Adrenal gland (tissue), 5 donors: ENCODE measurements at regions not wholly inside any gene's neighbourhood (a gene's known extent, or its start where the extent isn't known, plus 50 kb on each side); places are given as distances from the start of the nearest gene placed in this dataset.

Source experiments
- CTCF ChIP-seq, 6 experiments: fragments of 450-650 bp in 4 of 6; fragments of 200-600 bp in 2 of 6; sonication (generic) in 1 of 6; IDR thresholded peaks; 1 replicate in 5 of 6; 2 replicates in 1 of 6; pipeline versions ENCODE4 v1.5.1 to v1.8.0; 2016 to 2021; ENCODE audit warnings: antibody characterized with exemption in 6 of 6, mild to moderate bottlenecking in 2 of 6, moderate library complexity in 1 of 6
- POLR2A ChIP-seq, 2 donors: fragments of 450-650 bp; IDR thresholded peaks; one replicate each; pipeline ENCODE4 v1.6.1; 2017; ENCODE audit warnings: antibody characterized with exemption in 2 of 2, mild to moderate bottlenecking in 2 of 2, moderate library complexity in 1 of 2
- donor health status: DM: no; HTN: no; CAD: no.

DNA sequence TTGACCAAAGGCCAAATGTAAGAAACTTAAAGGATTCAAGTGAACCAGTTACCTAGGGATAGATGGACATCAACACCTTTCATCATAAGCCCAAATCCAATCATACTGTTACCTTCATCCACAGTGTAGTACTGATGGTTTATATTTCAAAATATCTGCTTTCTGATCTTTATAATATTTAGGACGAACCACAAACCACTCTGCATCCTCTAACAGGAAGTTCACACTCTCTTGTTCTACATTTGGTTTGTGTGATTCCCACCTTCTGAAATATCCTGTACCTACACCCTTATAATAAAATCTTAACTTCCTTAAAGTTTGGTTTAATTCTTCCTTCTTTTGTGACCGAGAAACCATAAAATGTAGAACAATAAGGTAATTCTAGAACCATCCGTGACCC is 535.7 kb upstream of the CHAC2 start:
- no peak for TF ChIP-seq CTCF (IDR thresholded peaks at IDR 0.05)
- TF ChIP-seq POLR2A (IDR thresholded peaks at IDR 0.05), result no peak
